ENCODE measurements at regions not wholly inside any gene's neighbourhood (a gene's known extent, or its start where the extent isn't known, plus 50 kb on each side); places are given as distances from the start of the nearest gene placed in this dataset.
A peak's percentile ranks its signal among the peaks of the same experiment; 100 is the strongest.
"Not testable (repeated sequence)": the region's sequence is repeated elsewhere in the genome, so short reads cannot be mapped to it uniquely, and the experiment has no call there.

- DNase-seq: no peak
Observed at GRCh38 chr13:26484196-26484595, 73.3 kb upstream of the WASF3 start.

- DNase-seq: no peak
Observed at GRCh38 chr13:26485288-26485687, 72.2 kb upstream of the WASF3 start.

- DNase-seq: no peak
Observed at GRCh38 chr13:26485786-26486185, 71.7 kb upstream of the WASF3 start.

- DNase-seq: no peak
Observed at GRCh38 chr13:26486550-26486949, 70.9 kb upstream of the WASF3 start.

- no peak for DNase-seq
Observed at GRCh38 chr13:26487781-26488180, 69.7 kb upstream of the WASF3 start.

GRCh38 chr13:26488236-26489003 is 69.1 kb upstream of the WASF3 start:
- no peak for DNase-seq

- not testable (repeated sequence) for DNase-seq
Observed at GRCh38 chr13:26492301-26492700, 65.2 kb upstream of the WASF3 start.

GRCh38 chr13:26494571-26495195 is 62.8 kb upstream of the WASF3 start:
- DNase-seq: no peak

GRCh38 chr13:26495750-26496149 is 61.7 kb upstream of the WASF3 start:
- DNase-seq: peak; percentile 56

GRCh38 chr13:26497968-26498511 is 59.4 kb upstream of the WASF3 start:
- DNase-seq: peak; percentile 68

- DNase-seq: no peak
Observed at GRCh38 chr13:26498656-26499601, 58.6 kb upstream of the WASF3 start.

- DNase-seq: no peak
Observed at GRCh38 chr13:26500618-26501320, 56.7 kb upstream of the WASF3 start.

- no peak for DNase-seq
Observed at GRCh38 chr13:26501641-26502040, 55.8 kb upstream of the WASF3 start.

GRCh38 chr13:26502826-26503225 is 54.7 kb upstream of the WASF3 start:
- no peak for DNase-seq

GRCh38 chr13:26503826-26504594 is 53.5 kb upstream of the WASF3 start:
- DNase-seq: no peak

Data from right forelimb (tissue), 1 donor.